ENCODE measurements at regions not wholly inside any gene's neighbourhood (a gene's known extent, or its start where the extent isn't known, plus 50 kb on each side); places are given as distances from the start of the nearest gene placed in this dataset.
"Not testable (repeated sequence)": the region's sequence is repeated elsewhere in the genome, so short reads cannot be mapped to it uniquely, and the experiment has no call there.

DNA sequence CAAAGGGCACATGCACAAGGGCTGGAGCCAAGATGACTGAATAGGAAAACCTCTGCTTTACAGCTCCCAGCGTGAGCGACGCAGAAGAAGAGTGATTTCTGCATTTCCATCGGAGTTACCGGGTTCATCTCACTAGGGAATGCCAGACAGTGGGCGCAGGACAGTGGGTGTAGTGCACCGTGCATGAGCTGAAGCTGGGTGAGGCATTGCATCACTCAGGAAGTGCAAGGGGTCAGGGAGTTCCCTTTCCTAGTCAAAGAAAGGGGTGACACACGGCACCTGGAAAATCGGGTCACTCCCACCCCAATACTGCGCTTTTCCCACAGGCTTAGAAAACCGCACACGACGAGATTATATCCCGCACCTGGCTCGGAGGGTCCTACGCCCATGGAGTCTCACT lies 64.5 kb upstream of the HTR1E start:
- DNase-seq; H3K9me3 ChIP-seq; H3K27ac ChIP-seq; H3K9ac ChIP-seq (ENCODE audit: low read depth in 2 of 2, low read length in 2 of 2); H3K4me3 ChIP-seq; H3K4me1 ChIP-seq; intact Hi-C loops (cut with DNase I); H3K27me3 ChIP-seq; H3K36me3 ChIP-seq: not testable (repeated sequence)

DNA sequence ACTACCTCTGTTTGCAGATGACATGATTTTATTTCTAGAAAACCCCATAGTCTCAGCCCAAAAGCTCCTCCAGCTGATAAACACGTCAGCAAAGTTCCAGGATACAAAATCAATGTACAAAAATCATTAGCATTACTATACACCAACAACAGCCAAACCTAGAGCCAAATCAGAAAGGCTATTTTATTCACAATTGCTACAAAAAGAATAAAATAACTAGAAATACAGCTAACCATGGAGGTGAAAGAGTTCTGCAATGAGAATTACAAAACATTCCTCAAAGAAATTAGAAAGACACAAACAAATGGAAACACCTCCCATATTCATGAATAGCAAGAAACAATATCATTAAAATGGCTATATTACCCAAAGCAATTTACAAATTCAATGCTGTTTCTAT lies 65.6 kb upstream of the HTR1E start:
- Histone ChIP-seq H3K9me3 (no peaks in the 10 kb centered on the region), H3K27me3 (no peaks in the 10 kb centered on the region), H3K27ac (no peak overlapping the region), H3K9ac (ENCODE audit: low read depth in 2 of 2, low read length in 2 of 2) (no peak overlapping the region), H3K4me3 (no peak overlapping the region), H3K4me1 (no peaks in the 10 kb centered on the region), H3K36me3 (no peaks in the 10 kb centered on the region)
- TF ChIP-seq, protein P1, sequence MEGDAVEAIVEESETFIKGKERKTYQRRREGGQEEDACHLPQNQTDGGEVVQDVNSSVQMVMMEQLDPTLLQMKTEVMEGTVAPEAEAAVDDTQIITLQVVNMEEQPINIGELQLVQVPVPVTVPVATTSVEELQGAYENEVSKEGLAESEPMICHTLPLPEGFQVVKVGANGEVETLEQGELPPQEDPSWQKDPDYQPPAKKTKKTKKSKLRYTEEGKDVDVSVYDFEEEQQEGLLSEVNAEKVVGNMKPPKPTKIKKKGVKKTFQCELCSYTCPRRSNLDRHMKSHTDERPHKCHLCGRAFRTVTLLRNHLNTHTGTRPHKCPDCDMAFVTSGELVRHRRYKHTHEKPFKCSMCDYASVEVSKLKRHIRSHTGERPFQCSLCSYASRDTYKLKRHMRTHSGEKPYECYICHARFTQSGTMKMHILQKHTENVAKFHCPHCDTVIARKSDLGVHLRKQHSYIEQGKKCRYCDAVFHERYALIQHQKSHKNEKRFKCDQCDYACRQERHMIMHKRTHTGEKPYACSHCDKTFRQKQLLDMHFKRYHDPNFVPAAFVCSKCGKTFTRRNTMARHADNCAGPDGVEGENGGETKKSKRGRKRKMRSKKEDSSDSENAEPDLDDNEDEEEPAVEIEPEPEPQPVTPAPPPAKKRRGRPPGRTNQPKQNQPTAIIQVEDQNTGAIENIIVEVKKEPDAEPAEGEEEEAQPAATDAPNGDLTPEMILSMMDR (IDR thresholded peaks at IDR 0.05): no peak
- no peak for DNase-seq
- intact Hi-C loops (cut with DNase I): no loop called here

DNA sequence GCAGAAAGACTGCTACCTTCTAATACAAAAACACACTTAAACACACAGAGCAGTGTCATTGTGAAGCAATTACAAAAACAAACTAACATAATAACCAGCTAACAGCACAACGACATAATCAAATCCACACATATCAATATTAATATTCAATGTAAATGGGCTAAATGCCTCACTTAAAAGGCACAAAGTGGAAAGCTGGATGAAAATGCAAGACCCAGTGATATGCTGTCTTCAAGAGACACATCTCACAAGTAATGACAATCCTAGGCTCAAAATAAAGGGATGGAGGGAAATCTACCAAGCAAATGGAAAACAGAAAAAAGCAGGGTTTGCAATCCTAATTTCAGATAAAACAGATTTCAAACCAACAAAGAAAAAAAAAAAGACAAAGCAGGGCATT lies 67.8 kb upstream of the HTR1E start:
- intact Hi-C loops (cut with DNase I): no loop called here
- Histone ChIP-seq H3K27ac (no peak overlapping the region), H3K9ac (ENCODE audit: low read depth in 2 of 2, low read length in 2 of 2) (no peak overlapping the region), H3K4me1 (no peaks in the 10 kb centered on the region), H3K27me3 (no peaks in the 10 kb centered on the region), H3K4me3 (no peak overlapping the region), H3K9me3 (no peaks in the 10 kb centered on the region), H3K36me3 (no peaks in the 10 kb centered on the region)
- TF ChIP-seq, protein P1 (IDR thresholded peaks at IDR 0.05): no peak
- no peak for DNase-seq

DNA sequence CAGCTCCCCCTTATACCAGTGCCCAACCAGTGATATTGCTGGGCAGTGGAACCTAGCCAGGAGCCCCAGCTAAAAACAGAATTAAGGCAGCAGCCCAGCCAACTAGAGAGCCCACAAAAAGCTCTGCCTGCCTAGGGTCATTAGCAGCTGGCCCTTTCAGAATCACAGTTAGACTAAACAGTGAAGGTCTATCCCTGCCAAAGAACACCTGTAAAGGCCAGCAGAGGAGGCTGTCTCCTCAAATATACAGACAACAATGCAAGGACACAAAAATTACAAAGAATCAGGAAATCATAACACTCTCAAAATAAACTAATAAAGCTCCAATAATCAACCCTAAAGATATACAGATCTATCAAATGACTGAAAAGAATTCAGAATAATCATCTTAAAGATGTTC lies 77.8 kb upstream of the HTR1E start:
- H3K27ac ChIP-seq: no peak overlapping the region
- H3K9ac ChIP-seq (ENCODE audit: low read depth in 2 of 2, low read length in 2 of 2): no peak overlapping the region
- H3K4me1 ChIP-seq: no peaks in the 10 kb centered on the region
- intact Hi-C loops (cut with DNase I): loop anchor here (5.0 kb wide), 2 partner anchors 937 to 1097 kb away; no protein-coding TSS in a partner anchor
- no peak overlapping the region for H3K4me3 ChIP-seq
- no peak for DNase-seq
- TF ChIP-seq, protein P1 (IDR thresholded peaks at IDR 0.05): no peak
- no peaks in the 10 kb centered on the region for H3K9me3 ChIP-seq
- no peaks in the 10 kb centered on the region for H3K27me3 ChIP-seq
- H3K36me3 ChIP-seq: no peaks in the 10 kb centered on the region

DNA sequence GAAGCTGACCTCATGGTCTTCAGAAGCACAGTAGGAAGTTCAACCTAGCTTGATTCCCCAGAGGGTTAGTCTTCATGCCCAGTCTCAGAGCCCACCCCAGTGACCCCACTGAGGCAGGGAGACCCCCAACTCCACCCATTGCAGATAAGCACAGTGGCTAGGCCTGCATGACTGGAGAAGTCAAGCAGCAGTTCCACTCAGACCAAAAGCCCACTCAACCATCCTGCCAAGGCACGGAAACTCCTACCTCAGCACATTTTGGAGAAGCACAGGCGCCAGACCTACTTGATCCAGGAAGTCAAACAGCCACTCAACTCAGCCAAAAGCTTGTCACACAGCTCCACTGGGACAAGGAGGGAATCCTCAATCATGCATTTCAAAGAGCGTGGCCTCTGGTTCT lies 78.4 kb upstream of the HTR1E start:
- Histone ChIP-seq H3K4me1 (no peaks in the 10 kb centered on the region), H3K4me3 (no peak overlapping the region), H3K27me3 (no peaks in the 10 kb centered on the region), H3K36me3 (no peaks in the 10 kb centered on the region), H3K9me3 (no peaks in the 10 kb centered on the region), H3K27ac (no peak overlapping the region), H3K9ac (ENCODE audit: low read depth in 2 of 2, low read length in 2 of 2) (no peak overlapping the region)
- intact Hi-C loops (cut with DNase I): loop anchor here (5.0 kb wide), 2 partner anchors 937 to 1097 kb away; no protein-coding TSS in a partner anchor
- TF ChIP-seq, protein P1 (IDR thresholded peaks at IDR 0.05): no peak
- DNase-seq: no peak

DNA sequence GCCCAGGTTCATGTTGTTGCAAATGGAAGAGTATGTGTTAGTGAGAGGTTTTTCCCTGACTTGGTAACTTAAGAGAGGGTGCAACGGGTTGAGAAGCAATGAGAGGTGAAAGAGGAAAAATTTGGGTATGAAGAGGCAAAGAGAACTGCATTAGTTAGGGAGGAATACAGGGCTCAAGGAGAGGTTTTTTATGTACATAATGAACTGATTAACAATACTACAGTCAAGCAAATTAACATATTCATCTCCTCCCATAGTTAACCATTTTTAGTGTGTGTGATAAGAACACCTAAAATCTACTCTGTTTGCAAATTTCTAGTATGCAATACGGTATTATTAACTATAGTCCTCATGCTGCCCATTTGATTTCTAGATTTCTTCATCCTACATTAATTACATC lies 79.5 kb upstream of the HTR1E start:
- no peaks in the 10 kb centered on the region for H3K9me3 ChIP-seq
- no peak for DNase-seq
- intact Hi-C loops (cut with DNase I): loop anchor here (5.0 kb wide), 2 partner anchors 935 to 1095 kb away; no protein-coding TSS in a partner anchor
- H3K4me1 ChIP-seq: no peaks in the 10 kb centered on the region
- H3K9ac ChIP-seq (ENCODE audit: low read depth in 2 of 2, low read length in 2 of 2): no peak overlapping the region
- no peak overlapping the region for H3K4me3 ChIP-seq
- TF ChIP-seq, protein P1 (IDR thresholded peaks at IDR 0.05): no peak
- no peaks in the 10 kb centered on the region for H3K27me3 ChIP-seq
- H3K27ac ChIP-seq: no peak overlapping the region
- H3K36me3 ChIP-seq: no peaks in the 10 kb centered on the region

Data from colonic mucosa (tissue), 4 donors.